ENCODE measurements at regions not wholly inside any gene's neighbourhood (a gene's known extent, or its start where the extent isn't known, plus 50 kb on each side); places are given as distances from the start of the nearest gene placed in this dataset.
A peak's percentile ranks its signal among the peaks of the same experiment; 100 is the strongest.
"Not testable (repeated sequence)": the region's sequence is repeated elsewhere in the genome, so short reads cannot be mapped to it uniquely, and the experiment has no call there.

DNA sequence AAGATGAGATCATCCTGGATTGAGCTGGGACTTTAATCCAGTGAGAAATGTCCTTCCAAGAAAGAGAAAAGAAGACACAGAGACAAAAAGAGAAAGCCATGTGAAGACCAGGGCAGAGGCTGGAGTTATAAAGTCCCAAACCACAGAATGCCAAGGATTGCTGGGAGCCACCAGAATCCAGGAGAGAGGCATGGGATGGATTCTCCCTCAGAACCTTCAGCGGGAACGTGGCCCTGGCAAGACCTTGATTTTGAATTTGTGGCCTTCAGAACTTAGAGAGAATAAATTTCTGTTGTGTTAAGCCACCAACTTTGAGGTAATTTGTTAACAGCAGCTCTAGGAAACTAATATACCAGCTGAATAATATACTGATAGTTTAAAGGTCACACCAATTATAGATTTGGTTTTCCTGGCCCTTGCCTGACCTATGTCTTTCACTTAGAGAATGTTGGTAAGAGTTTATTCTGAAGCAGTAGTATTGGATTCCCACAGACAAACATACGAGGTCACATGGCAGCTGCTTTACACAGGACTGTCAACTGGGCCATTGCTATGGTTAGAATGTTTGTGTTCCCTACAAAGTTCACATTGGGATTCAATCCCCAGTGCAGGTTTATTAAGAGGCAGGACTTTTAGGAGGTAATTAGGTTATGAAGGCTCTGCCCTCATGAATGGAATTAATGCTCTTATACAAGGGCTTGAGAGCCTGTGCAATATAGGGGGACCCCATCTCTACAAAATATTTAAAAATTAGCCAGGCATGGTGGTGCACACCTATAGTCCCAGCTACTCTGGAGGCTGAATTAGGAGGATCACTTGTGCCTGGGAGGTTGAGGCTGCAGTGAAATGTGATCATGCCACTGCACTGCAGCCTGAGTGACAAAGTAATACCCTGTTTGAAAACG is 156.5 kb upstream of the EEA1 start:
- Histone ChIP-seq H3K27me3 (replicated peaks; ENCODE audit: control insufficient read depth, insufficient read depth, low read length) (no peaks in the 10 kb centered on the region), H3K9ac (ENCODE audit: low read length) (no peak overlapping the region), H3K9me3 (ENCODE audit: control insufficient read depth, low read length) (peaks cover 6% of the 10 kb centered on the region), H3K4me1 (ENCODE audit: control insufficient read depth, insufficient read depth, low read length) (peaks cover 8% of the 10 kb centered on the region), H3K4me3 (ENCODE audit: low read length) (no peak overlapping the region), H3K36me3 (ENCODE audit: control insufficient read depth, insufficient read depth, low read length, severe bottlenecking) (no peaks in the 10 kb centered on the region)
- no peak for DNase-seq (ENCODE audit: low read depth)

DNA sequence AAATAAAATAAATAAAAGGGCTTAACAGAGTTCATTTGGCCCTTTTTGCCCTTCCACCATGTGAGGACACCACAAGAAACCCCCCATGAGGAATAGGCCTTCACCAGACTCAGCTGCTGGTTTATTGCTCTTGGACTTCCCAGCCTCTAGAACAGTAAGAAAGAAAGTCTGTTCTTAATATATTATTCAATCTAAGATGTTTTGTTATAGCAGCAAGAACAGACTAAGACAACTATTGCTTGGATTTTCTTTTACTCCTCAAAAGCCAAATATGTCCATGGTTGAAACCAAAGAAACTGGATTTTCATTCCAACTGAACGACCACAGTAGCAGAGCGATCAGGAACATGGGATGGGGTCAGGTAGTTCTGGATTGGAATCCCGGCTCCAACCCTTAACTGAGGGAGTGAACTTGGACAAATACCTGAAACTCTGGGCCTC is 157.2 kb upstream of the EEA1 start:
- Histone ChIP-seq H3K4me3 (ENCODE audit: low read length) (no peak overlapping the region), H3K27me3 (replicated peaks; ENCODE audit: control insufficient read depth, insufficient read depth, low read length) (no peaks in the 10 kb centered on the region), H3K36me3 (ENCODE audit: control insufficient read depth, insufficient read depth, low read length, severe bottlenecking) (no peaks in the 10 kb centered on the region), H3K9me3 (ENCODE audit: control insufficient read depth, low read length) (peaks cover 6% of the 10 kb centered on the region), H3K4me1 (ENCODE audit: control insufficient read depth, insufficient read depth, low read length) (peaks cover 8% of the 10 kb centered on the region), H3K9ac (ENCODE audit: low read length) (no peak overlapping the region)
- DNase-seq (ENCODE audit: low read depth), result no peak

GRCh38 chr12:93087840-93088610 is 158.9 kb upstream of the EEA1 start:
- Histone ChIP-seq H3K4me1 (ENCODE audit: control insufficient read depth, insufficient read depth, low read length) (peaks cover 8% of the 10 kb centered on the region), H3K9ac (ENCODE audit: low read length) (no peak overlapping the region), H3K36me3 (ENCODE audit: control insufficient read depth, insufficient read depth, low read length, severe bottlenecking) (no peaks in the 10 kb centered on the region), H3K9me3 (ENCODE audit: control insufficient read depth, low read length) (peaks cover 6% of the 10 kb centered on the region), H3K27me3 (replicated peaks; ENCODE audit: control insufficient read depth, insufficient read depth, low read length) (no peaks in the 10 kb centered on the region), H3K4me3 (ENCODE audit: low read length) (no peak overlapping the region)
- DNase-seq (ENCODE audit: low read depth), result no peak

DNA sequence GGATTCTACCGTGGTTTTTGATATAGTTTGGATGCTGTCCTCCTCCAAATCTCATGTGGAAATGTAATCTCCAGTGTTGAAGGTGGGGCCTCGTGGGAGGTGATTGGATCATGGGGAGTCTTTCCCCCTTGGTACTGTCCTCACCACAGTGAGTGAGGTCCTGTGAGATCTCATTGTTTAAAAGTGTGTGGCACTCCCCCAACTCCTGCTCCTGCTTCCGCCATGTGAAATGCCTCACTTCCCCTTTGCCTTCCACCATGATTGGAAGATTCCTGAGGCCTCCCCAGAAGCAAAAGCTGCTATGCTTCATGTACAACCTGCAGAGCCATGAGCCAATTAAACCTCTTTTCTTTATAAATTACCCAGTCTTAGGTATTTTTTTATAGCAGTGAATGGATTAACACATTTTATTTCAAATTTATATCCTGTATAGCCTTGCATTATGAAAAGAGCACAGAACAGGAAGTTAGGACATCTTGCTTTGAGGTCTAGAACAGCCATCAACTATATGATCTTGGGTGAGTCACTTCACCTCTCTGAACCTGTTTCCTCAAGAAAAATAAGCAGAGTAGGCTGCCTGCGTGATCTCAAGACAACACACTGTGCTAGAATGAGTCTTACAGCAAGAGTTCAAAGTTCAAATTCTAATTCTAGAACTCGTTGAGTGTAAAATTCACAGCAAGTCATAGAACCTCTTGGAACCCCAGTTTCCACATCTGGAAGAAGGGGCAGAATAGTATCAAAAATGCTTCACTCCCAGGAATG is 160.9 kb upstream of the EEA1 start:
- Histone ChIP-seq H3K4me3 (ENCODE audit: low read length) (no peak overlapping the region), H3K9ac (ENCODE audit: low read length) (no peak overlapping the region), H3K4me1 (ENCODE audit: control insufficient read depth, insufficient read depth, low read length) (peaks cover 8% of the 10 kb centered on the region), H3K9me3 (ENCODE audit: control insufficient read depth, low read length) (peaks cover 6% of the 10 kb centered on the region), H3K27me3 (replicated peaks; ENCODE audit: control insufficient read depth, insufficient read depth, low read length) (no peaks in the 10 kb centered on the region), H3K36me3 (ENCODE audit: control insufficient read depth, insufficient read depth, low read length, severe bottlenecking) (no peaks in the 10 kb centered on the region)
- peak; percentile 63 for DNase-seq (ENCODE audit: low read depth)

- Histone ChIP-seq H3K4me3 (ENCODE audit: low read length) (no peak overlapping the region), H3K9ac (ENCODE audit: low read length) (no peak overlapping the region), H3K27me3 (replicated peaks; ENCODE audit: control insufficient read depth, insufficient read depth, low read length) (no peaks in the 10 kb centered on the region), H3K36me3 (ENCODE audit: control insufficient read depth, insufficient read depth, low read length, severe bottlenecking) (no peaks in the 10 kb centered on the region), H3K4me1 (ENCODE audit: control insufficient read depth, insufficient read depth, low read length) (peaks cover 8% of the 10 kb centered on the region), H3K9me3 (ENCODE audit: control insufficient read depth, low read length) (peaks cover 6% of the 10 kb centered on the region)
- peak; percentile 59 for DNase-seq (ENCODE audit: low read depth)
Measured at GRCh38 chr12:93090731-93091172, 161.7 kb upstream of the EEA1 start.

DNA sequence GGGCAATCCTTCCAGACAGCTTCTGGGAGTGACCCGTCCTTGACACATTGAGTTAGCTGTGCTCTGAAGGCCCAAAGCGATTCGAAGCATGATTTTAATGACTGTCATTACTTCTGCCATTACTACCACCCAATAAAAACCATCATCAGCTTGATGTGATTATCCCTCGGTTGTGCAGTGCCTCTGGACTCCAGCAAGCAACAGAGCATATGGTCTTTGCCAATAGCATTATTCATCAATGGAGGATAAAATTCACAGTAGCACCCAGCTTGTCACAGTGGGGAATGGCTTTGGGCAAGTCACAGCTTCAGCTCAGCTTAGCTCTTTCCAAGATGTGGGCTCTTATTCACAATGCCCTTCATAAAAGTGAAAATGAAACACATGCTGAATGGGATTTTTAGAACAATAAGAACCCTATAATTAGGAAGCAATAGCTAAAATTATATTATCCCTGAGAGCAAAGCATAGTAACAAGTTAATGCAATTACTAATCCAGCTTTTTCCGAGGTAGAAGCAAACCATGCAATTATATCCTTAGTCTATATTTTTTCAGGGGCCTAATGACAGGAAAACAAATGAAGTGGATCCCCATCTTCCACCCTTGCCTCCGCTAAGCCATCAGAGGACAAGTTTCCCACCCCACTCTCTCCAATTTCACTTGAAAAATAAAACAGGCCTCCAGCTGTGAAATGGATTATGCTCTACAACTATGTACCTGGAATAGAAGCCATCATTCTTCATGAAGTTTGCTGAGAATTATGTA is 163.0 kb upstream of the EEA1 start:
- DNase-seq (ENCODE audit: low read depth), result no peak
- H3K4me1 ChIP-seq (ENCODE audit: control insufficient read depth, insufficient read depth, low read length), result peaks cover 8% of the 10 kb centered on the region
- H3K4me3 ChIP-seq (ENCODE audit: low read length), result no peak overlapping the region

DNA sequence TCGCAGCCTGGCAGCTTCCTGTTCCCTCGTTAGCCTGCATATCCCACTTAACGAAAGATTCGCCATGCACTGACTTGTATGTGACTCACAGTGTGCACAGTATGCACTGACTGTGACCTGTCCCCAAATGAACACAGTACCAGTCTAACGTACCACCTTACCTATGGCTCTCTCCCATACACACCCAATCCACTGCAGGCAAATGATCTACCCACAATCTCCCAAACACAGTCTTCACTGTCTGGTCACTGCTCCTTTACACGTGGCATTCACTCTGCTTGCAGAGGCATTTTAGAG is 163.5 kb upstream of the EEA1 start:
- Histone ChIP-seq H3K4me1 (ENCODE audit: control insufficient read depth, insufficient read depth, low read length) (peaks cover 8% of the 10 kb centered on the region), H3K9ac (ENCODE audit: low read length) (no peak overlapping the region), H3K36me3 (ENCODE audit: control insufficient read depth, insufficient read depth, low read length, severe bottlenecking) (no peaks in the 10 kb centered on the region), H3K4me3 (ENCODE audit: low read length) (no peak overlapping the region), H3K27me3 (replicated peaks; ENCODE audit: control insufficient read depth, insufficient read depth, low read length) (no peaks in the 10 kb centered on the region), H3K9me3 (ENCODE audit: control insufficient read depth, low read length) (no peaks in the 10 kb centered on the region)
- no peak for DNase-seq (ENCODE audit: low read depth)

More for the DNA sequence above, 163.0 kb upstream of the EEA1 start:
- no peaks in the 10 kb centered on the region for H3K9me3 ChIP-seq (ENCODE audit: control insufficient read depth, low read length)
- H3K9ac ChIP-seq (ENCODE audit: low read length), result no peak overlapping the region
- H3K36me3 ChIP-seq (ENCODE audit: control insufficient read depth, insufficient read depth, low read length, severe bottlenecking), result no peaks in the 10 kb centered on the region
- H3K27me3 ChIP-seq (replicated peaks; ENCODE audit: control insufficient read depth, insufficient read depth, low read length), result no peaks in the 10 kb centered on the region

- Histone ChIP-seq H3K9ac (ENCODE audit: low read length) (no peak overlapping the region), H3K4me3 (ENCODE audit: low read length) (no peak overlapping the region), H3K9me3 (ENCODE audit: control insufficient read depth, low read length) (no peaks in the 10 kb centered on the region), H3K27me3 (replicated peaks; ENCODE audit: control insufficient read depth, insufficient read depth, low read length) (no peaks in the 10 kb centered on the region), H3K36me3 (ENCODE audit: control insufficient read depth, insufficient read depth, low read length, severe bottlenecking) (no peaks in the 10 kb centered on the region), H3K4me1 (ENCODE audit: control insufficient read depth, insufficient read depth, low read length) (peaks cover 5% of the 10 kb centered on the region)
- no peak for DNase-seq (ENCODE audit: low read depth)
Measured at GRCh38 chr12:93093243-93093642, 164.1 kb upstream of the EEA1 start.

- not testable (repeated sequence) for H3K4me3 ChIP-seq (ENCODE audit: low read length); H3K4me1 ChIP-seq (ENCODE audit: control insufficient read depth, insufficient read depth, low read length); DNase-seq (ENCODE audit: low read depth); H3K27me3 ChIP-seq (replicated peaks; ENCODE audit: control insufficient read depth, insufficient read depth, low read length); H3K36me3 ChIP-seq (ENCODE audit: control insufficient read depth, insufficient read depth, low read length, severe bottlenecking); H3K9me3 ChIP-seq (ENCODE audit: control insufficient read depth, low read length); H3K9ac ChIP-seq (ENCODE audit: low read length)
Measured at GRCh38 chr12:93094222-93094621, 165.1 kb upstream of the EEA1 start.

DNA sequence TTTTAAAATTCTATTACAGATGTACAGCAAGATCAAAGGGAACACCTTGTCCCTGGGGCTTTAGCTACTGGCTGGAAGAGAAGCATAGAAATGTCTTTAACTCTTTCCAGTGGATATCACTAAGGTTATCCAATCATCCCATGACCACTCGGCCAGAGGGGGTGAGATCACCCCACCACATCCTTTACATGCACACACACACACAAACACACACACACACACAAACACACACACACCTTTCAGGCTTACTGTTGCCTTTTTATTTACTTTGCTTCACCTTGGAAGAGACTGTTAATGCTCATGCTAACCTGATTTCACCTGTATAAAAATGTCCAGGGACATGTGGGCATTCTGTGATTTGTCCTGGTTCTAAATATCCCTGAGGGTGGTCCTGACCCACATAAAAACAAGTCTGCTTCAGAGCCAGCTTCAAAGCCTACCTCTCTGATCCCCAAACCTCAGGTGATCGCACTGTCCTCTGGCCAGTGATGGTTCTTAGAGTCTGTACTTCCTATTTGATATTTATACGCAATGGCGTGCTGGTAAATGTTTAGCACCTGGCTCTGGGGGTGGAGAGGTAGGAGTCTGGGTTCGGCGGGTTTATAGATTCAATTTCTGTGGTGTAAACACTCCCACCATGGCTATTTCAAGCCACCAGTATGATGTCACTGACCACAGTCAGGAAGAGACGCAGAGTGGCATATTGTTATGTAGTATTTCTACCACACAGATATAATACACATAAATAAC is 166.1 kb upstream of the EEA1 start:
- Histone ChIP-seq H3K4me1 (ENCODE audit: control insufficient read depth, insufficient read depth, low read length) (peaks cover 4% of the 10 kb centered on the region), H3K36me3 (ENCODE audit: control insufficient read depth, insufficient read depth, low read length, severe bottlenecking) (no peaks in the 10 kb centered on the region), H3K9me3 (ENCODE audit: control insufficient read depth, low read length) (no peaks in the 10 kb centered on the region), H3K4me3 (ENCODE audit: low read length) (no peak overlapping the region), H3K27me3 (replicated peaks; ENCODE audit: control insufficient read depth, insufficient read depth, low read length) (no peaks in the 10 kb centered on the region), H3K9ac (ENCODE audit: low read length) (no peak overlapping the region)
- no peak for DNase-seq (ENCODE audit: low read depth)
